GM10266 (cell line): ENCODE measurements at regions not wholly inside any gene's neighbourhood (a gene's known extent, or its start where the extent isn't known, plus 50 kb on each side); places are given as distances from the start of the nearest gene placed in this dataset.

Source experiments
- DNase-seq: peaks from one replicate; pipeline ENCODE4 v3.0.0; 2012; ENCODE audit errors: extremely low spot score
- TF ChIP-seq, protein P1 (sequence below): IDR thresholded peaks from 2 replicates; pipeline ENCODE4 v1.5.1; 2012; ENCODE audit warnings: mild to moderate bottlenecking, low read depth; ENCODE audit not compliant: control insufficient read depth, insufficient read depth; ENCODE audit errors: missing control alignments

DNA sequence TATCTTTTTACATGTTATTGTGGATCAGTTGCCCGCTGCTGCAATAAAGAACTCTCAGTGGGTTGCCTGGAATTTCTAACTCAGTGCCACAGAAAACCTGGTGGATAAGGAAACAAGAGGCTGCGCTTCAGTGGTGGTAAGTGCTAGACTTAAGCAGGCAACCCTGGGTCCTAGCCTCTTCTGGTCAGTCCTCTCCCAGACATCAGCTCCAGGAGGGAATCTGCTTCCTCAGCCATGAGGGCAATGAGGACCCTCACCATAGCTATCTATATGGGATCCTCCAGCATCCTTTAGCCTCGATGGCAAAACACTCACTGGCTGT lies 490.7 kb upstream of the SULF2 start:
- TF ChIP-seq, protein P1, sequence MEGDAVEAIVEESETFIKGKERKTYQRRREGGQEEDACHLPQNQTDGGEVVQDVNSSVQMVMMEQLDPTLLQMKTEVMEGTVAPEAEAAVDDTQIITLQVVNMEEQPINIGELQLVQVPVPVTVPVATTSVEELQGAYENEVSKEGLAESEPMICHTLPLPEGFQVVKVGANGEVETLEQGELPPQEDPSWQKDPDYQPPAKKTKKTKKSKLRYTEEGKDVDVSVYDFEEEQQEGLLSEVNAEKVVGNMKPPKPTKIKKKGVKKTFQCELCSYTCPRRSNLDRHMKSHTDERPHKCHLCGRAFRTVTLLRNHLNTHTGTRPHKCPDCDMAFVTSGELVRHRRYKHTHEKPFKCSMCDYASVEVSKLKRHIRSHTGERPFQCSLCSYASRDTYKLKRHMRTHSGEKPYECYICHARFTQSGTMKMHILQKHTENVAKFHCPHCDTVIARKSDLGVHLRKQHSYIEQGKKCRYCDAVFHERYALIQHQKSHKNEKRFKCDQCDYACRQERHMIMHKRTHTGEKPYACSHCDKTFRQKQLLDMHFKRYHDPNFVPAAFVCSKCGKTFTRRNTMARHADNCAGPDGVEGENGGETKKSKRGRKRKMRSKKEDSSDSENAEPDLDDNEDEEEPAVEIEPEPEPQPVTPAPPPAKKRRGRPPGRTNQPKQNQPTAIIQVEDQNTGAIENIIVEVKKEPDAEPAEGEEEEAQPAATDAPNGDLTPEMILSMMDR: no peak
- DNase-seq: no peak

- TF ChIP-seq, protein P1: no peak
- DNase-seq: no peak
These were observed 490.2 kb upstream of the SULF2 start for GRCh38 chr20:48275286-48276020.

DNA sequence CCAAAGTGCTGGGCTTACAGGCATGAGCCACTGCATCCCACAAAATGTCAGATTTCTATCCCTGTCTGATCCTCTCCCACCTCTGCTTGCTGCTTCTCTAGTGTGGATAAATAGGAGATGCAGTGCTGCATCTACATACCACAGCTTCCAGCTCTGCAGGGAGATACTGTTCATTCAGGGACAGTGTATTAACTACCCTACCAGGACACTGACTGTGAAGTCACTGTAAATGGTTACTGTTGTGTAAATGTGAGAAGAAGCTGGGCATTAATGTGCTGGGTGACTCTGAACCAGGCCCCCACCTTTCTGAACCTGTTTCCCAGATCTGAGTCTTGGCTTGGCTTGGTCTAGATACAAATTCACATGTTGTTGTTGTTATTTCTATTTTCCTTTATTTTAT lies 488.6 kb upstream of the SULF2 start:
- no peak for DNase-seq
- TF ChIP-seq, protein P1: no peak

DNA sequence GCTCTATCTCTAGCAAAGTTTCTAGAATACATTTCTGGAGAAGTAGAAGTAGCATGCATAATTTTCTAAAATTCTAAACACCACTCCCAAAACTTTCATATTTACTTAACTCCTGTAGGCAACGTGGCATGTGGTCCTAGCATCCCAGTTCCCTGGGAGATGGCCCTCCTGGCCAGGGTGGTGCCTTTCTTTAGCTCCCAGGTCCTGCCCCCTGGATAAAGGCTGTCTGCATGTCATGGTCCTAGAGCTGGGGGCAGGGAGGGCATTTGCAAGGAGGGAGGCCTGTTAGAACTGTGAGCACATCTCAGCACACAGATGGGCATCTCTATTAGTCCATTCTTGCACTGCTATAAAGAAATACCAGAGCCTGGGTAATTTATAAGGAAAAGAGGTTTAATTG lies 485.6 kb upstream of the SULF2 start:
- TF ChIP-seq, protein P1: no peak
- no peak for DNase-seq

DNA sequence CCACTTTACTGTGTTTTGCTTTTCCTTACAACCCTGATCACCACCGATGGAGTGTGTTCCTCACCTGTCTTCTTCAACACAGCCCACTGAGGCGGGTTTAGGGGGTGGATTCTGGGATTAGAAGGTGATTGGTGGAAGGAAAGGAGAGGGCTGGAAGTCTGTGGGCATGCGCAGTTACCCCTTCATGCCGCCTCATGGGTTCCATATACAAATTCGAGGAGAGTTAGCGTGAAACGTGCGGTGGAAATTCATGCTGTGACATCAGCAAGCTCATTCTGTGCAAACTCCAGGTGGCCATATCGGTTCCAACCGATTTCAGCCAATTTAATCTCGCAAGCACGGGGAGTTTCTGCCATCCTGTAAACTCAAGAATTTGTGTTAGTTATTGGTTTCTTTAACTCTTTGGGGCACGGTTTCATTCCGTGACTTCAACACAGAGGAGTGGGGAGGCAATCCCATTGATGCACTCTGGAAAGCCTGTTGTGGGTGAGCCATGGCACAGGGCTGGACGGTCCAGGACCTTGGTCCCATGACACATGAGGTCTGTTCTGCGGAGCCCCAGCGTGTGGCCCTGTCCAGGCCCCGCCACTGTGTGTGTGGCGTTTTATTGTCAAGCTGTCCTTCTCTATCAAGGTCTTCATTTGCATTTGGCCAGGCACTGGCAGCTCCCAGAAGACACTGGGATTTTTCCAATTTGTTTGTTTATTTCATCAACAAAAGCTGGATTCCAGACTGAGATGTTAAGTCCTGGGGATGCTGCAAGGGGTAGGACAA lies 482.8 kb upstream of the SULF2 start:
- DNase-seq: no peak
- TF ChIP-seq, protein P1: no peak

- TF ChIP-seq, protein P1: no peak
- DNase-seq: no peak
These were observed 481.3 kb upstream of the SULF2 start for GRCh38 chr20:48266571-48266970.

DNA sequence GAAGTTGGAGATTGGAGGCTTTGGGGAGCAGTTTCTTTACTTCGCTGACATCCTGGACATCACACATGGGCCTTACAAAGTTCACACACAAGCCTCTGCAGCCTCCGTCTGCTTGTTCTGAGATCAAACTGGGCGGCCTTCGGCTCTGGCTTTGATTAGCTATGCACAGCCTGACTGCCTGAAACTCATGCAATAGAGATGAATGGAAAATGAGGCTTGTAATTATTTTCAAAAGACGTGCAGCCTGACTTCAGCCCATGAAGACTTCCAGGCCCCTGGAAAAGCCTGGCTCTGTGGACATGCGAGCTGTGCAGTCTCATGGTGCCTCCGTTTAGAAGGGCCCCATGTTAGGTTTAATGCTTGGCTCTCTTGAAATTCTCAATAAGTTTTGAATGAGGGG lies 480.5 kb upstream of the SULF2 start:
- TF ChIP-seq, protein P1: no peak
- DNase-seq: no peak
